ENCODE measurements at regions not wholly inside any gene's neighbourhood (a gene's known extent, or its start where the extent isn't known, plus 50 kb on each side); places are given as distances from the start of the nearest gene placed in this dataset.

GRCh38 chr1:208837242-208837641 is 593.1 kb upstream of the PLXNA2 start:
- H3K4me1 ChIP-seq, result no peaks in the 10 kb centered on the region
- no peaks in the 10 kb centered on the region for H3K9me3 ChIP-seq
- no peak for ATAC-seq
- no peak overlapping the region for H3K27ac ChIP-seq
- DNase-seq, result no peak
- no peak overlapping the region for H3K4me3 ChIP-seq
- H3K36me3 ChIP-seq, result no peaks in the 10 kb centered on the region
- no peaks in the 10 kb centered on the region for H3K27me3 ChIP-seq (ENCODE audit: low read depth)
- no peak for TF ChIP-seq CTCF (IDR thresholded peaks at IDR 0.05)
- intact Hi-C loops (cut with DNase I), result no loop called here

GRCh38 chr1:208841436-208841835 is 597.3 kb upstream of the PLXNA2 start:
- Histone ChIP-seq H3K9me3 (no peaks in the 10 kb centered on the region), H3K36me3 (no peaks in the 10 kb centered on the region), H3K27ac (no peak overlapping the region), H3K4me3 (no peak overlapping the region), H3K4me1 (no peaks in the 10 kb centered on the region), H3K27me3 (ENCODE audit: low read depth) (no peaks in the 10 kb centered on the region)
- ATAC-seq (no peak), DNase-seq (no peak)
- no peak for TF ChIP-seq CTCF (IDR thresholded peaks at IDR 0.05)
- intact Hi-C loops (cut with DNase I), result no loop called here

GRCh38 chr1:208842451-208842850 is 598.3 kb upstream of the PLXNA2 start:
- Histone ChIP-seq H3K4me3 (no peak overlapping the region), H3K27me3 (ENCODE audit: low read depth) (no peaks in the 10 kb centered on the region), H3K27ac (no peak overlapping the region), H3K4me1 (no peaks in the 10 kb centered on the region), H3K9me3 (no peaks in the 10 kb centered on the region), H3K36me3 (no peaks in the 10 kb centered on the region)
- intact Hi-C loops (cut with DNase I), result no loop called here
- DNase-seq, result no peak
- no peak for ATAC-seq
- TF ChIP-seq CTCF (IDR thresholded peaks at IDR 0.05), result no peak

GRCh38 chr1:208844158-208844557 is 600.0 kb upstream of the PLXNA2 start:
- intact Hi-C loops (cut with DNase I), result no loop called here
- no peaks in the 10 kb centered on the region for H3K27me3 ChIP-seq (ENCODE audit: low read depth)
- DNase-seq (no peak), ATAC-seq (no peak)
- H3K36me3 ChIP-seq, result no peaks in the 10 kb centered on the region
- H3K27ac ChIP-seq, result no peak overlapping the region
- H3K9me3 ChIP-seq, result no peaks in the 10 kb centered on the region
- no peak overlapping the region for H3K4me3 ChIP-seq
- H3K4me1 ChIP-seq, result no peaks in the 10 kb centered on the region
- no peak for TF ChIP-seq CTCF (IDR thresholded peaks at IDR 0.05)

GRCh38 chr1:208848854-208849253 is 604.7 kb upstream of the PLXNA2 start:
- intact Hi-C loops (cut with DNase I), result no loop called here
- H3K4me1 ChIP-seq, result no peaks in the 10 kb centered on the region

More at GRCh38 chr1:208848854-208849253, 604.7 kb upstream of the PLXNA2 start:
- no peaks in the 10 kb centered on the region for H3K27me3 ChIP-seq (ENCODE audit: low read depth)
- no peak overlapping the region for H3K4me3 ChIP-seq
- H3K36me3 ChIP-seq, result no peaks in the 10 kb centered on the region
- H3K9me3 ChIP-seq, result no peaks in the 10 kb centered on the region
- ATAC-seq, result no peak
- no peak for TF ChIP-seq CTCF (IDR thresholded peaks at IDR 0.05)
- no peak overlapping the region for H3K27ac ChIP-seq
- DNase-seq, result no peak

All from lower lobe of right lung (tissue), 2 donors.